GM12878 (cell line): ENCODE measurements at regions not wholly inside any gene's neighbourhood (a gene's known extent, or its start where the extent isn't known, plus 50 kb on each side); places are given as distances from the start of the nearest gene placed in this dataset.

ENCODE experiments used
- BHLHE40 ChIP-seq, 2 experiments: fragments of 450-650 bp in 1 of 2; IDR thresholded peaks; 2 replicates each; pipeline ENCODE4 v1.6.1; 2011 to 2017; ENCODE audit warnings: low read depth in 2 of 2, borderline replicate concordance in 1 of 2, improper control_type of control experiment in 1 of 2, low read length in 1 of 2, mild to moderate bottlenecking in 1 of 2
- CHD2 ChIP-seq: IDR thresholded peaks from 2 replicates; pipeline ENCODE4 v1.6.1; 2011; ENCODE audit warnings: low read depth, low read length, improper control_type of control experiment, borderline replicate concordance
- CTCF ChIP-seq, 3 experiments: IDR thresholded peaks in 2 of 3; conservative IDR thresholded peaks in 1 of 3; 2 replicates each; pipeline ENCODE4 v1.5.1; 2011; ENCODE audit warnings: low read depth in 3 of 3, low read length in 3 of 3, mild to moderate bottlenecking in 3 of 3, control low read depth in 2 of 3, moderate library complexity in 2 of 3, inconsistent platforms in 1 of 3, mixed read lengths in 1 of 3; ENCODE audit not compliant: control insufficient read depth in 2 of 3, insufficient read depth in 1 of 3; ENCODE audit errors: extremely low read depth in 1 of 3
- JUND ChIP-seq: IDR thresholded peaks from 2 replicates; pipeline ENCODE4 v1.6.1; 2012; ENCODE audit warnings: low read depth, mild to moderate bottlenecking, low read length, improper control_type of control experiment, moderate library complexity
- MLLT1 ChIP-seq: fragments of 450-650 bp; IDR thresholded peaks from 2 replicates; pipeline ENCODE4 v1.6.1; 2016; ENCODE audit warnings: mild to moderate bottlenecking
- SUZ12 ChIP-seq: fragments of 200-600 bp; sonication (generic); IDR thresholded peaks from one replicate; pipeline ENCODE4 v1.6.1; 2018; ENCODE audit warnings: antibody characterized with exemption, mild to moderate bottlenecking; ENCODE audit not compliant: unreplicated experiment
- TAF1 ChIP-seq: IDR thresholded peaks from 2 replicates; pipeline ENCODE4 v1.6.1; 2011; ENCODE audit warnings: mild to moderate bottlenecking, low read depth, low read length, borderline replicate concordance

DNA sequence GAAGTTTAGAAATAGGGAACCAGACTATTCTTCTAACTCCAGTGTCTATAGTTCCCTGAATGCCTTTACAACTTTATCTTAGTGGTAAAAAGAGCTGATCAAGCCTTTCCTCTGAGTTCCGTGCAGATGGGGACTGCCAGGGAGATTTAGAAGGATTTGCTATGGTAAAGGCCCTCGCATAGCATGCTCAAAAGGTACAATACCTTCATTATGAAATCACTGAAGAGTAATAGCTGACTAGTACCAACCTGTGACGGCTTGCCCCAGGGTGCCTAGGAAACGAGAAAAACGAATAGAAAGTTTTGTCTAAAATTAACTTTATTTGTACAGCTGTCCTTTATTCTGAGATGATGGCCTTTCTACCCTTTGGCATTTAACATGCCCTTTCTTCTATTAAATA is 150.1 kb upstream of the ARHGAP42 start:
- no peak for TF ChIP-seq TAF1
- TF ChIP-seq CHD2: no peak
- TF ChIP-seq JUND: no peak
- no peak for TF ChIP-seq MLLT1
- TF ChIP-seq SUZ12: no peak
- TF ChIP-seq BHLHE40 (IDR thresholded peaks at IDR 0.05; ENCODE audit: borderline replicate concordance in 1 of 2, low read depth in 2 of 2, low read length in 1 of 2): no peak
- no peak for TF ChIP-seq CTCF (IDR thresholded peaks at IDR 0.05 in 2 of 3, conservative IDR thresholded peaks at IDR 0.05 in 1 of 3; ENCODE audit: control insufficient read depth in 2 of 3, extremely low read depth in 1 of 3, insufficient read depth in 1 of 3, low read depth in 3 of 3, low read length in 3 of 3)
